Gastrocnemius medialis (tissue), 4 donors: ENCODE measurements at regions not wholly inside any gene's neighbourhood (a gene's known extent, or its start where the extent isn't known, plus 50 kb on each side); places are given as distances from the start of the nearest gene placed in this dataset.

Experiments
- ATAC-seq, 2 donors: fragments of 150-250 bp; one replicate each; pipeline ENCODE4 v1.9.1; 2016
- DNase-seq, 2 donors: peaks; one replicate each; pipeline ENCODE4 v3.0.0-alpha.2; 2019
- H3K27ac ChIP-seq, 4 donors: fragments of 200-600 bp; sonication (generic); 1 replicate in 1 of 4; 2 replicates in 3 of 4; pipeline ENCODE4 v1.5.1; 2016 to 2018; ENCODE audit warnings: mild to moderate bottlenecking in 2 of 4, moderate library complexity in 1 of 4
- H3K27me3 ChIP-seq, 3 donors: fragments of 200-600 bp; sonication (generic) in 2 of 3; 1 replicate in 1 of 3; 2 replicates in 2 of 3; pipeline versions ENCODE4 v1.5.1 to v1.6.0; 2016 to 2019; ENCODE audit warnings: mild to moderate bottlenecking in 1 of 3, moderate library complexity in 1 of 3
- H3K36me3 ChIP-seq, 2 donors: fragments of 200-600 bp; sonication (generic) in 1 of 2; one replicate each; pipeline ENCODE4 v1.5.1; 2017 to 2018
- H3K4me1 ChIP-seq, 2 donors: fragments of 200-600 bp; sonication (generic) in 1 of 2; one replicate each; pipeline ENCODE4 v1.5.1; 2016 to 2017; ENCODE audit warnings: mild to moderate bottlenecking in 2 of 2
- H3K4me3 ChIP-seq, 4 donors: fragments of 200-600 bp; sonication (generic) in 3 of 4; 1 replicate in 1 of 4; 2 replicates in 3 of 4; pipeline ENCODE4 v1.5.1; 2016 to 2019; ENCODE audit warnings: mild to moderate bottlenecking in 2 of 4
- H3K9me3 ChIP-seq, 3 donors: fragments of 200-600 bp; sonication (generic) in 2 of 3; 1 replicate in 1 of 3; 2 replicates in 2 of 3; pipeline ENCODE4 v1.5.1; 2016 to 2019
- CTCF ChIP-seq, 5 experiments: fragments of 450-650 bp in 3 of 5; fragments of 200-600 bp in 2 of 5; sonication (generic) in 2 of 5; IDR thresholded peaks in 4 of 5; conservative IDR thresholded peaks in 1 of 5; 1 replicate in 4 of 5; 2 replicates in 1 of 5; pipeline ENCODE4 v1.5.1; 2016 to 2019; ENCODE audit warnings: antibody characterized with exemption in 5 of 5, mild to moderate bottlenecking in 3 of 5, moderate library complexity in 3 of 5
- POLR2A ChIP-seq, 2 donors: fragments of 450-650 bp; IDR thresholded peaks; one replicate each; pipeline ENCODE4 v1.6.1; 2017; ENCODE audit warnings: antibody characterized with exemption in 2 of 2, mild to moderate bottlenecking in 2 of 2, moderate library complexity in 2 of 2
- in situ Hi-C, 4 donors: fragments of 200-750 bp; cut with MboI; loops; one replicate each; pipeline versions ENCODE4 v1.15.0 to v1.8.0; 2017; ENCODE audit warnings: low sequenced_read_pairs in 4 of 4
- intact Hi-C: fragments of 100-400 bp; cut with DNase I; formaldehyde crosslinking; loops from one replicate; pipeline ENCODE4 v1.15.1; 2023; ENCODE audit warnings: low total_unique reads

DNA sequence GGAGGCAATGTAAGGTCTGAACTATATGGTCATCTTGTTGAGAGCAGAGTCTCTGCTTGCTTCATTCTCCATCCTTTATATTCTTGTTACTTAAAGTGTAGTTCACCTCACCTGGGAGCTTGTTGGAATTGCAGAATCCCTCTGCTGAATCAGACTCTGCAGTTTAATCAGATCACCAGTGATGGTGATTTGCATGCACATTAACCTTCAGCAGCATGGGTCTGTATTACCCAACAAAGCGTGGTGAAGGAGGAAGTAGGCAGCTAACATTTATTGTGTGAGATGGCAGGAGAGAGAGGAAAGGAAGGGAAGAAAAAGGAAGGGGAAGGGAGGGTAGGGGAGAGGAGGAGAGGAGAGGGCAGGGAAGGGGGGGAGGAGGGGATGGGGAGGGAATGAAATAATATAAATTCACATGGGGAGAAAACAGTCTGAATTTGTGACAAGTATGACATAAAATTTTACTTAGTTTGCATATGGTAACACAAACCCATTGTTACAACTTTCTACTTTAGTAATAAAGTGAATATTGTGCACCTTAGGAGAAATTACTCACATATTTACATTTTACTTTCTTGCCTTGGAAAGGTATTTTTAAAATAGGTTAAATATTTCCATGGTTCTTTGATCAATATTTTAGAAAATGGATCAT, 740.7 kb downstream of the DHX35 start:
- no peak overlapping the region for H3K4me3 ChIP-seq
- no peaks in the 10 kb centered on the region for H3K27me3 ChIP-seq
- H3K27ac ChIP-seq: no peak overlapping the region
- TF ChIP-seq CTCF (IDR thresholded peaks at IDR 0.05 in 4 of 5, conservative IDR thresholded peaks at IDR 0.05 in 1 of 5) (no peak), POLR2A (IDR thresholded peaks at IDR 0.05) (no peak)
- DNase-seq (no peak), ATAC-seq (no peak)
- H3K4me1 ChIP-seq: peaks cover 0 to 9% of the 10 kb centered on the region in 2 donors
- no peaks in the 10 kb centered on the region for H3K36me3 ChIP-seq
- in situ Hi-C loops (no loop called here), intact Hi-C loops (no loop called here)
- H3K9me3 ChIP-seq: no peaks in the 10 kb centered on the region

DNA sequence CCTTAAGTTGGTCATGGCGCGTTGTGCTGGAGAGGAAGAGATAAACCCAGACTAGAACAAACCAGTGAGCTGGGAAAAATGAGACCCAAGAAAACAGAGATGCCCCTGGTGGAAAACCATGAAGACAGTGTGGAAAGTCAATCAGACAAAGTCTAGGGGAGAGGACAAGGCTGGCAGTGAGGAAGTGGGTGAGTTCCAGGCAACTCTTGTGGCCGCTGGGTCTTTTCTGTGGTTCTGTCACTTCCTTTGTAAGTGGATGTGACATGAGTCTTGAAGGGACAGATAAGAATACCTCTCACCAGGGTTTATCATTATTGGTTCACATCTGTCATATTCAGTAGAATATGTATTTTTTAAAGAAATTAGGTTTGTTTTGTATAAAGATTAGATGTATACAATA, 738.4 kb downstream of the DHX35 start:
- no peaks in the 10 kb centered on the region for H3K9me3 ChIP-seq
- no peak for TF ChIP-seq CTCF (IDR thresholded peaks at IDR 0.05 in 4 of 5, conservative IDR thresholded peaks at IDR 0.05 in 1 of 5)
- no peak for TF ChIP-seq POLR2A (IDR thresholded peaks at IDR 0.05)
- H3K27ac ChIP-seq: no peak overlapping the region
- no peak overlapping the region for H3K4me3 ChIP-seq
- DNase-seq (no peak), ATAC-seq (no peak)
- H3K27me3 ChIP-seq: no peaks in the 10 kb centered on the region
- in situ Hi-C loops (no loop called here), intact Hi-C loops (no loop called here)
- no peaks in the 10 kb centered on the region for H3K36me3 ChIP-seq
- H3K4me1 ChIP-seq: peaks cover 0 to 9% of the 10 kb centered on the region in 2 donors

DNA sequence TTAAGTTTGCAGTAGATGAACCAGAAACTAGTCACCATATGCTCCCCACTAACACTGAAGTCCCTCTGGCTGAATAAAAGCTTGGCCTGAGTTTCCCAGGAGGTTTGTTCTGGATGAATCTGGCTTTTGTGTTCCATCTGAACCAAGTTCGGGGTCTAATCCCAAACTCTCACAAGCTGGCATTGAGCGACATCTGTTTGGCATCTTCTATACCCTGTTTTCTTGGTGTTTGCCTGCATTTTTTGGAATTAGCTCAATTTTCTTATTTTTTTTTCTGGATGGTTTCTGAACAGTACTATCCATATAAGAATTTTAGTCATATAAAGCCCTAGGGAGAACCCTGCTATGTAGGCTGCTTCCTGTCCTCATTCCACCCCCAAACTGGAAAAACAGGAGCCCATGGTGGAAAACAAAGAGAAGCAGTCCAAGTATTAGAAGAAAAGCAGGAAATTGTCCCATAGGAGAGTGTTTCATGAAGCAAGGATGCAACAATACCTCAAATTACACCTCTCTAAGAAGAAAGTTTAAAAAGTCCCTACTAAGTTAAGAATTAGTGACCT, 737.1 kb downstream of the DHX35 start:
- H3K27ac ChIP-seq: no peak overlapping the region
- H3K9me3 ChIP-seq: no peaks in the 10 kb centered on the region
- in situ Hi-C loops (no loop called here), intact Hi-C loops (no loop called here)
- no peak overlapping the region for H3K4me3 ChIP-seq
- ATAC-seq: no peak
- H3K27me3 ChIP-seq: no peaks in the 10 kb centered on the region
- TF ChIP-seq POLR2A (IDR thresholded peaks at IDR 0.05) (no peak), CTCF (IDR thresholded peaks at IDR 0.05 in 4 of 5, conservative IDR thresholded peaks at IDR 0.05 in 1 of 5) (no peak)
- DNase-seq: no peak
- peaks cover 0 to 9% of the 10 kb centered on the region in 2 donors for H3K4me1 ChIP-seq
- no peaks in the 10 kb centered on the region for H3K36me3 ChIP-seq

GRCh38 chr20:39698752-39699151, 736.6 kb downstream of the DHX35 start:
- H3K27me3 ChIP-seq: no peaks in the 10 kb centered on the region
- H3K27ac ChIP-seq: no peak overlapping the region
- no peak for ATAC-seq
- intact Hi-C loops (no loop called here), in situ Hi-C loops (no loop called here)
- H3K4me3 ChIP-seq: no peak overlapping the region
- no peak for DNase-seq
- no peak for TF ChIP-seq CTCF (IDR thresholded peaks at IDR 0.05 in 4 of 5, conservative IDR thresholded peaks at IDR 0.05 in 1 of 5)
- no peak for TF ChIP-seq POLR2A (IDR thresholded peaks at IDR 0.05)
- no peaks in the 10 kb centered on the region for H3K9me3 ChIP-seq
- peaks cover 0 to 9% of the 10 kb centered on the region in 2 donors for H3K4me1 ChIP-seq
- H3K36me3 ChIP-seq: no peaks in the 10 kb centered on the region
